ENCODE measurements at regions not wholly inside any gene's neighbourhood (a gene's known extent, or its start where the extent isn't known, plus 50 kb on each side); places are given as distances from the start of the nearest gene placed in this dataset.

GRCh38 chr5:158398360-158399201 lies 539.6 kb upstream of the CLINT1 start (continued):
- TF ChIP-seq MXI1 (IDR thresholded peaks at IDR 0.05; ENCODE audit: low read depth, low read length) (no peak), ZNF622 (IDR thresholded peaks at IDR 0.05) (no peak), POLR2AphosphoS2 (IDR thresholded peaks at IDR 0.05; ENCODE audit: low read depth, low read length) (no peak), POU2F2 (IDR thresholded peaks at IDR 0.05; ENCODE audit: borderline replicate concordance, low read depth, low read length) (no peak), CBX3 (IDR thresholded peaks at IDR 0.05; ENCODE audit: borderline replicate concordance, low read depth) (no peak), TAF1 (IDR thresholded peaks at IDR 0.05; ENCODE audit: borderline replicate concordance, low read depth, low read length) (no peak), STAT3 (IDR thresholded peaks at IDR 0.05; ENCODE audit: low read depth, low read length) (no peak), CREM (IDR thresholded peaks at IDR 0.05; ENCODE audit: low read depth) (0 out of 2 replicates have a peak, but pooled peaks have one; percentile 15), ZNF274 (IDR thresholded peaks at IDR 0.05; ENCODE audit: insufficient read depth, insufficient read length) (no peak), ZNF217 (IDR thresholded peaks at IDR 0.05) (peak; percentile 94), FOXK2 (IDR thresholded peaks at IDR 0.05) (no peak), CEBPB (IDR thresholded peaks at IDR 0.05; ENCODE audit: borderline replicate concordance in 1 of 2, low read depth in 2 of 2, low read length in 2 of 2) (no peak), NR2F1 (conservative IDR thresholded peaks at IDR 0.05) (no peak), RBBP5 (conservative IDR thresholded peaks at IDR 0.05) (no peak), EP300 (IDR thresholded peaks at IDR 0.05; ENCODE audit: borderline replicate concordance in 1 of 2, control insufficient read depth in 1 of 2, low read depth in 2 of 2, low read length in 2 of 2) (peak; percentile 62 to 72; a peak in 3 of 4 replicates), USF2 (IDR thresholded peaks at IDR 0.05; ENCODE audit: borderline replicate concordance, low read depth, low read length) (no peak), ZSCAN29 (IDR thresholded peaks at IDR 0.05) (0 out of 2 replicates have a peak, but pooled peaks have one; percentile 42), POLR2AphosphoS5 (IDR thresholded peaks at IDR 0.05; ENCODE audit: low read length) (no peak), ZZZ3 (IDR thresholded peaks at IDR 0.05; ENCODE audit: control insufficient read depth, insufficient read length, low read depth) (no peak), RAD21 (IDR thresholded peaks at IDR 0.05; ENCODE audit: insufficient read depth, low read depth, low read length) (0 out of 2 replicates have a peak, but pooled peaks have one; percentile 22)
- TF ChIP-seq, protein P1, sequence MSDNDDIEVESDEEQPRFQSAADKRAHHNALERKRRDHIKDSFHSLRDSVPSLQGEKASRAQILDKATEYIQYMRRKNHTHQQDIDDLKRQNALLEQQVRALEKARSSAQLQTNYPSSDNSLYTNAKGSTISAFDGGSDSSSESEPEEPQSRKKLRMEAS (IDR thresholded peaks at IDR 0.05; ENCODE audit: low read depth, low read length): no peak
- TF ChIP-seq, protein P2, sequence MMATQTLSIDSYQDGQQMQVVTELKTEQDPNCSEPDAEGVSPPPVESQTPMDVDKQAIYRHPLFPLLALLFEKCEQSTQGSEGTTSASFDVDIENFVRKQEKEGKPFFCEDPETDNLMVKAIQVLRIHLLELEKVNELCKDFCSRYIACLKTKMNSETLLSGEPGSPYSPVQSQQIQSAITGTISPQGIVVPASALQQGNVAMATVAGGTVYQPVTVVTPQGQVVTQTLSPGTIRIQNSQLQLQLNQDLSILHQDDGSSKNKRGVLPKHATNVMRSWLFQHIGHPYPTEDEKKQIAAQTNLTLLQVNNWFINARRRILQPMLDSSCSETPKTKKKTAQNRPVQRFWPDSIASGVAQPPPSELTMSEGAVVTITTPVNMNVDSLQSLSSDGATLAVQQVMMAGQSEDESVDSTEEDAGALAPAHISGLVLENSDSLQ (IDR thresholded peaks at IDR 0.05): no peak
- TF ChIP-seq, protein P3, sequence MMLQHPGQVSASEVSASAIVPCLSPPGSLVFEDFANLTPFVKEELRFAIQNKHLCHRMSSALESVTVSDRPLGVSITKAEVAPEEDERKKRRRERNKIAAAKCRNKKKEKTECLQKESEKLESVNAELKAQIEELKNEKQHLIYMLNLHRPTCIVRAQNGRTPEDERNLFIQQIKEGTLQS (IDR thresholded peaks at IDR 0.05; ENCODE audit: borderline replicate concordance, extremely low read depth, low read depth, low read length): no peak
- TF ChIP-seq, protein P4, sequence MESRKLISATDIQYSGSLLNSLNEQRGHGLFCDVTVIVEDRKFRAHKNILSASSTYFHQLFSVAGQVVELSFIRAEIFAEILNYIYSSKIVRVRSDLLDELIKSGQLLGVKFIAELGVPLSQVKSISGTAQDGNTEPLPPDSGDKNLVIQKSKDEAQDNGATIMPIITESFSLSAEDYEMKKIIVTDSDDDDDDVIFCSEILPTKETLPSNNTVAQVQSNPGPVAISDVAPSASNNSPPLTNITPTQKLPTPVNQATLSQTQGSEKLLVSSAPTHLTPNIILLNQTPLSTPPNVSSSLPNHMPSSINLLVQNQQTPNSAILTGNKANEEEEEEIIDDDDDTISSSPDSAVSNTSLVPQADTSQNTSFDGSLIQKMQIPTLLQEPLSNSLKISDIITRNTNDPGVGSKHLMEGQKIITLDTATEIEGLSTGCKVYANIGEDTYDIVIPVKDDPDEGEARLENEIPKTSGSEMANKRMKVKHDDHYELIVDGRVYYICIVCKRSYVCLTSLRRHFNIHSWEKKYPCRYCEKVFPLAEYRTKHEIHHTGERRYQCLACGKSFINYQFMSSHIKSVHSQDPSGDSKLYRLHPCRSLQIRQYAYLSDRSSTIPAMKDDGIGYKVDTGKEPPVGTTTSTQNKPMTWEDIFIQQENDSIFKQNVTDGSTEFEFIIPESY (IDR thresholded peaks at IDR 0.05): no peak
